Fibroblast of lung (primary cell): ENCODE measurements at regions not wholly inside any gene's neighbourhood (a gene's known extent, or its start where the extent isn't known, plus 50 kb on each side); places are given as distances from the start of the nearest gene placed in this dataset.

Experiments
- DNase-seq, 2 donors: peaks; one replicate each; pipeline versions ENCODE4 v3.0.0 to v3.0.0-alpha.2; 2010; ENCODE audit warnings: low read depth in 2 of 2
- H2AFZ ChIP-seq: 2 replicates; pipeline ENCODE4 v1.5.1; 2012; ENCODE audit warnings: low read length, control low read depth, inconsistent platforms
- H3K27ac ChIP-seq: 2 replicates; pipeline ENCODE4 v1.5.1; 2011; ENCODE audit warnings: low read length, control low read depth; ENCODE audit not compliant: insufficient read depth
- H3K27me3 ChIP-seq: 2 replicates; pipeline ENCODE4 v1.5.1; 2011; ENCODE audit warnings: mild to moderate bottlenecking, low read length; ENCODE audit not compliant: control insufficient read depth, insufficient read depth
- H3K36me3 ChIP-seq: 2 replicates; pipeline ENCODE4 v1.5.1; 2011; ENCODE audit warnings: low read length; ENCODE audit not compliant: control insufficient read depth, insufficient read depth
- H3K4me1 ChIP-seq: 2 replicates; pipeline ENCODE4 v1.5.1; 2011; ENCODE audit warnings: low read length; ENCODE audit not compliant: control insufficient read depth, insufficient read depth; ENCODE audit errors: extremely low read depth
- H3K4me2 ChIP-seq: 2 replicates; pipeline ENCODE4 v1.5.1; 2011; ENCODE audit warnings: low read length, control low read depth; ENCODE audit not compliant: insufficient read depth; ENCODE audit errors: extremely low read depth
- H3K4me3 ChIP-seq, 4 experiments: fragments of 200-600 bp in 1 of 4; sonication (generic) in 1 of 4; replicated peaks in 1 of 4; 2 replicates each; pipeline ENCODE4 v1.5.1; 2011 to 2016; ENCODE audit warnings: low read length in 4 of 4, low read depth in 3 of 4, mild to moderate bottlenecking in 3 of 4, control low read depth in 2 of 4, inconsistent platforms in 1 of 4, mixed read lengths in 1 of 4; ENCODE audit not compliant: insufficient read depth in 1 of 4; ENCODE audit errors: control extremely low read depth in 1 of 4
- H3K79me2 ChIP-seq: 2 replicates; pipeline ENCODE4 v1.5.1; 2012; ENCODE audit warnings: mild to moderate bottlenecking, low read length, inconsistent platforms; ENCODE audit not compliant: control insufficient read depth, insufficient read depth
- H3K9ac ChIP-seq: 2 replicates; pipeline ENCODE4 v1.5.1; 2011; ENCODE audit warnings: mild to moderate bottlenecking, low read length, control low read depth; ENCODE audit not compliant: insufficient read depth
- H3K9me3 ChIP-seq: 2 replicates; pipeline ENCODE4 v1.5.1; 2012; ENCODE audit warnings: low read depth, low read length; ENCODE audit not compliant: control insufficient read depth, insufficient read depth
- H4K20me1 ChIP-seq: 2 replicates; pipeline ENCODE4 v1.5.1; 2011; ENCODE audit warnings: low read length; ENCODE audit not compliant: control insufficient read depth, insufficient read depth; ENCODE audit errors: extremely low read depth
- CTCF ChIP-seq, 2 donors: IDR thresholded peaks in 1 of 2; conservative IDR thresholded peaks in 1 of 2; 1 replicate in 1 of 2; 2 replicates in 1 of 2; pipeline ENCODE4 v1.5.1; 2011 to 2012; ENCODE audit warnings: low read length in 2 of 2, control low read depth in 1 of 2, inconsistent platforms in 1 of 2, low read depth in 1 of 2, mild to moderate bottlenecking in 1 of 2
- EZH2 ChIP-seq: IDR thresholded peaks from 2 replicates; pipeline ENCODE4 v1.5.1; 2012; ENCODE audit warnings: low read length, control low read depth, mild to moderate bottlenecking; ENCODE audit errors: missing control alignments

- no peak for DNase-seq
- no peak overlapping the region for H3K4me3 ChIP-seq
- H3K4me2 ChIP-seq, result no peak overlapping the region
- H4K20me1 ChIP-seq, result no peaks in the 10 kb centered on the region
- no peak overlapping the region for H3K27ac ChIP-seq
- no peak overlapping the region for H3K9ac ChIP-seq
- no peaks in the 10 kb centered on the region for H3K79me2 ChIP-seq
- H3K9me3 ChIP-seq, result no peaks in the 10 kb centered on the region
- no peaks in the 10 kb centered on the region for H3K4me1 ChIP-seq
- no peak overlapping the region for H2AFZ ChIP-seq
- no peaks in the 10 kb centered on the region for H3K36me3 ChIP-seq
- no peaks in the 10 kb centered on the region for H3K27me3 ChIP-seq
- TF ChIP-seq EZH2, result no peak
- no peak for TF ChIP-seq CTCF (conservative IDR thresholded peaks at IDR 0.05 in 1 of 2, IDR thresholded peaks at IDR 0.05 in 1 of 2; ENCODE audit: low read depth in 1 of 2, low read length in 2 of 2)
Measured at GRCh38 chr2:4214444-4215205, 511.2 kb downstream of the DCDC2C start.

GRCh38 chr2:4217737-4218136, 514.4 kb downstream of the DCDC2C start:
- no peak for TF ChIP-seq CTCF (conservative IDR thresholded peaks at IDR 0.05 in 1 of 2, IDR thresholded peaks at IDR 0.05 in 1 of 2; ENCODE audit: low read depth in 1 of 2, low read length in 2 of 2)
- TF ChIP-seq EZH2, result no peak
- H4K20me1 ChIP-seq, result no peaks in the 10 kb centered on the region
- H3K4me1 ChIP-seq, result no peaks in the 10 kb centered on the region
- H3K4me3 ChIP-seq, result no peak overlapping the region
- H2AFZ ChIP-seq, result no peak overlapping the region
- no peak overlapping the region for H3K27ac ChIP-seq
- H3K9ac ChIP-seq, result no peak overlapping the region
- no peaks in the 10 kb centered on the region for H3K9me3 ChIP-seq
- no peak overlapping the region for H3K4me2 ChIP-seq
- H3K27me3 ChIP-seq, result no peaks in the 10 kb centered on the region
- H3K36me3 ChIP-seq, result no peaks in the 10 kb centered on the region
- no peaks in the 10 kb centered on the region for H3K79me2 ChIP-seq
- DNase-seq, result no peak

GRCh38 chr2:4219101-4219500, 515.7 kb downstream of the DCDC2C start:
- TF ChIP-seq CTCF (conservative IDR thresholded peaks at IDR 0.05 in 1 of 2, IDR thresholded peaks at IDR 0.05 in 1 of 2; ENCODE audit: low read depth in 1 of 2, low read length in 2 of 2) (no peak), EZH2 (no peak)
- Histone ChIP-seq H3K4me3 (no peak overlapping the region), H3K9ac (no peak overlapping the region), H3K79me2 (no peaks in the 10 kb centered on the region), H3K4me2 (no peak overlapping the region), H4K20me1 (no peaks in the 10 kb centered on the region), H3K27ac (no peak overlapping the region), H2AFZ (no peak overlapping the region), H3K36me3 (no peaks in the 10 kb centered on the region), H3K9me3 (no peaks in the 10 kb centered on the region), H3K4me1 (no peaks in the 10 kb centered on the region), H3K27me3 (no peaks in the 10 kb centered on the region)
- no peak for DNase-seq
